Right forelimb (tissue), 1 donor: ENCODE measurements at regions not wholly inside any gene's neighbourhood (a gene's known extent, or its start where the extent isn't known, plus 50 kb on each side); places are given as distances from the start of the nearest gene placed in this dataset.
A peak's percentile ranks its signal among the peaks of the same experiment; 100 is the strongest.
"Not testable (repeated sequence)": the region's sequence is repeated elsewhere in the genome, so short reads cannot be mapped to it uniquely, and the experiment has no call there.

ENCODE experiments used
- DNase-seq: peaks from one replicate; pipeline ENCODE4 v3.0.0-alpha.2; 2018

DNA sequence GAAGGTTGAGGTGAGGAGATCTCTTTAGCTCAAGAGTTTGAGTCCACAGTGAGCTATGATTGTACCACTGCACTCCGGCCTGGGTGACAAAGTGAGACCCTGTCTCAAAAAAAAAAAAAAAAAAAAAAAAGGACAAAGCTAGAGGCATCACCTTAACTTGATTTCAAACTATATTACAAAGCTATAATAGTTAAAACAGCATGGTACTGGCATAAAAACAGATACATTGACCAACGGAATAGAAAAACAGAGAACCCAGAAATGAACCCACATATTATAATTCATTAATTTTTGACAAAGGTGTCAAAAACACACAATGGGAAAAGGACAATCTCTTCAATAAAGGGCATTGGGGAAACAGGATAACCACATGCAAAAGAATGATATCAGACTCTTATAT, 50.8 kb upstream of the MBOAT1 start:
- no peak for DNase-seq

DNA sequence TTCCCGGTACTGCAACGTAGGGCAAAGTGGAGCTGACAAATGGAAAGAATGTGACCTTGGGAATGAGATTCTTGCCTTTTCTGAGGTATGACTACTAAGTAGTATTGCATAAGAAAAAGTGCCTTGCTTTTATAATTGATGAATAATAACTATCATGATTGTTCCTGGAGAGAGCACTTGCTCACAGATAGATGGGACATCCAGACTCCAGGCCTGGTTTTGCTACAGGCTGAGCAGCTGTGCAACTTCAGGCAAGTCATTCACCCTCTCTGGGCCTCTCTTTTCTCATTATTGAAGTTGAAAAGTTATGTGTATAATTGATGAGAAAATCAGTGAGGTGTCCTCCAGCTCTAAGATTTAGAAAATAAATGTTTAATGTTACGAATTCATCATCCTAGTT, 53.6 kb upstream of the MBOAT1 start:
- DNase-seq: no peak

DNA sequence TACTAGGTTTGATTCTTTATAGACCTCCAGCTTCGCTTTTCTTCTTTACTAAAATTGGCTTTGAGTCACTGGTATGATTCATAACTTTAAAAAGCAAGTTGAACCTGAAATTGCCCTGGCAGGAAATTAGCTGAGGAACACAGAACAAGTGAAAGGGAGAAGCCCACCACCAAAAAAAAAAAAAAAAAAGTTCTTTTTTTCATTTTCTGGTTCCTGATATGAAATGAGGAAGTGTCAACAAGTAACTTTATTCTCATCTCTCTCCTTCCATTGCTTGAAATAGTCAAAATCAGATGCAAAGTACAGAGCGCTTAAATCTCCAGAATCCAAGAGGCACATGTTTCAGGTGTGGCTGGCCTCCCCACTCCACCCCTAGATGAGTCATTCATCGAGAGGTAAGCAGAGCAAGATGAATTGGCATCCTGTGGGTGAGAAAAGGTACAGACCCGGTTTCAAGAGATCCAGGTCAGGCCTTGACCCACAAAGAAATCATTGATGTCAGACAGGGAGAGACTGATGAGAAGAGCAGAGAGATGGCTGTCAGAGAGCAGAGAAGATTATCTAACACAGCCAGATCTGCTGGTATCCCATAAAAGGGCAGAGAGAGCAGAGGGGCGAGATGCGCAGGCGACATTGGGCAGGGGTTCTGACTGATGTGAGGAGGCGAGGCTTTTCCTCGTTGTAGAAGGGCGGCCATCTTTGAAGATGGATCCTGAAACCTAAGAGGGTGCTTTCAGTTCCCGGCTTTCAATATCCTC, 54.8 kb upstream of the MBOAT1 start:
- no peak for DNase-seq

DNA sequence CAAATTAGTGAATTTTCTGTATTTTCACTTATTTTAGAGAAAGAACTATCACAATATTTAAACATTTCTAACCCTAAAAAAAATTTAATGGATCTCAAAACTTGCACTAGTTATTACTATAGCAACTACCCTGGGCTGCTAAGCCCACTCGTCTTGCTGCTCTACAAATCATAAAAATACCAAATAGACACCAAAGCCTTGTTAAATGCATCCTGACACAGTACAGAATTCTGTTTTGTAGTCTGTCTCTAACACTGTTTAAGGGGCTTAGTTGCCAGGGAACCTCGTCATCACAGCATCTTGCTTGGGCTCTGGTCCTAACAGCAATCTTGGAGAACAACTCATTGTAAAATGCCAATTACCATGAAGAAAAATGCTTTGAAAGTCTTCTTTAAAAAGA, 56.9 kb upstream of the MBOAT1 start:
- no peak for DNase-seq

DNA sequence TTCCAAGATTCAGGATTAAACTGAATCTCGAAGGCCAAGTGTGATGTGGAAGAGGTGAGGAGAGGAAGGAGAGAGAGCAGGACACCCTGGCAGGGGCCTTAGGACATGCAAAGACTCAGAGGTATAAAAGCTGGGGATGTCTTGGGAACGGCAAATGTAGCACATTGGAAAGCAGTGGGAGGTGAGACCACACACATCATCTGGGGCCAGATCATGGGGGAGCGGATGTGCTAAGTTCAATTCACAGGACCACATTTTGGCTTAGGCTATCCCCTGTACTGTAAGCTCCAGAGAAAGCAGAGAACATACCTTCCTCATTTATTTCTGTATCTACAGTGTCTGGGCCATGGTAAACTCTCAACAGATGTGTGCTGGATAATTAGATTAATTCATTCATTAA, 59.5 kb upstream of the MBOAT1 start:
- DNase-seq: no peak

DNA sequence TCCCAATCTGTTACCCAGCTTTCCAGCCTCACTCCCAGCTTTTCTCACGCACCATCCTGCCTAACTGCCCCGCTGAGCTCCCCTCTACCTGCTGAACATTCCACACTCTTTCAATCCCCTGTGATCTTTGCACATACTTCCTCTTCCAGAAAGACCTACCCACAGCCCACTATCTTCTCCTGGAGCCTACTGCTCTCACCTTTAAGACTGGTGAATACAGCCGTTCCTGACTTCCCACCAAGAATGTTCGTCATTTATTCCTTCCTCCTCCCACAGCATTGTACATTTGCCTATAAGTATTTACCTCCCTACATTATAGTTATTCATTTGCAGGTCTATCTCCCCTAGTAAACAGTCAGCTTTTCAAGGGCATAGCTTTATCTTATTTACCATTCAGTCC, 61.9 kb upstream of the MBOAT1 start:
- DNase-seq: no peak

DNA sequence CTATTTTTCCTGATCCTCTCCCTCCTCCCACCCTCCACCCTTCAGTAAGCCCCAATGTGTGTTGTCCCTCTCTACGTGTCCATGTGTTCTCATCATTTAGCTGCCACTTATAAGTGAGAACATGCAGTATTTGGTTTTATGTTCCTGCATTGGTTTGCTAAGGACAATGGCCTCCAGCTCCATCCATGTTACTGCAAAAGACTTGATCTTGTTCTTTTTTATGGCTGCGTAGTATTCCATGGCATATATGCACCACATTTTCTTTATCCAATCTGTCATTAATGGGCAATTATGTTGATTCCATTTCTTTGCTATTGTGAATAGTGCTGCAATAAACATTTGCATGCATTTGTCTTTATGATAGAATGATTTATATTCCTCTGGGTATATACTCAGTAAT, 63.6 kb upstream of the MBOAT1 start:
- DNase-seq: not testable (repeated sequence)

DNA sequence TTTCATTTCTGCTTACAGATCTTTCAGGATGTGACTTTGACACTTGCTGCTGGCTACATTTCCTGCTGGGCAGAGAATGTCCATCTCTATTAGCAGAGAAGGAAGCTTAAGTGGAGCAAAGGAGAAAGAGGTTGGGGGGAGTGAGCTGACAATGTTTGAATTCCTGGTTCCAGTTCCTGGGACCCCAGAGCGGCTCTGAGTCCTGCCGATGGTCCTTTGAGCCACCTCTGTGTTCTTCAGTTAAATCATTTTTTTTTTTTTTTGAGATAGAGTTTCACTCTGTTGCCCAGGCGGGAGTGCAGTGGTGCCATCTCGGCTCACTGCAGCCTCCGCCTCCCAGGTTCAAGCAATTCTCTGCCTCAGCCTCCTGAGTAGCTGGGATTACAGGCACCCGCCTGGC, 65.5 kb upstream of the MBOAT1 start:
- DNase-seq: not testable (repeated sequence)

DNA sequence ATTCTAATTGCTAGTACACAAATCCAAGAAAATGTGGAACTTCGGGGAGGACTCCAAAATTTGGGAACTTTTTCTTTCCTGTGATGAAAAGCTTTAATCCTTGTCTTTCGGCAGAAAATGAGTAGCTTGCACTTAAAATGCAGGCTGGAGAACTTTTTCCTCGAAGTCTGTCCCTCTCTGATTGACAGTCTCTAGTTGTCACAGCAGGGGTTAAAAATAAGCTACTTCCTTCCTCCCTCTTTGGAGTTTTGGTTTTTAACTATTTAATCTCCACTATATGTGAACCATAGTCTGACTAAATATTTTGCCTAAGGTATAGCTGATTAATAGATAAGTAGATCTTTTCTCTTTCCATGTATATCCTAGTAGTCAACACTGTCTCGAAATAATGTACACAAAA, 66.8 kb upstream of the MBOAT1 start:
- no peak for DNase-seq

DNA sequence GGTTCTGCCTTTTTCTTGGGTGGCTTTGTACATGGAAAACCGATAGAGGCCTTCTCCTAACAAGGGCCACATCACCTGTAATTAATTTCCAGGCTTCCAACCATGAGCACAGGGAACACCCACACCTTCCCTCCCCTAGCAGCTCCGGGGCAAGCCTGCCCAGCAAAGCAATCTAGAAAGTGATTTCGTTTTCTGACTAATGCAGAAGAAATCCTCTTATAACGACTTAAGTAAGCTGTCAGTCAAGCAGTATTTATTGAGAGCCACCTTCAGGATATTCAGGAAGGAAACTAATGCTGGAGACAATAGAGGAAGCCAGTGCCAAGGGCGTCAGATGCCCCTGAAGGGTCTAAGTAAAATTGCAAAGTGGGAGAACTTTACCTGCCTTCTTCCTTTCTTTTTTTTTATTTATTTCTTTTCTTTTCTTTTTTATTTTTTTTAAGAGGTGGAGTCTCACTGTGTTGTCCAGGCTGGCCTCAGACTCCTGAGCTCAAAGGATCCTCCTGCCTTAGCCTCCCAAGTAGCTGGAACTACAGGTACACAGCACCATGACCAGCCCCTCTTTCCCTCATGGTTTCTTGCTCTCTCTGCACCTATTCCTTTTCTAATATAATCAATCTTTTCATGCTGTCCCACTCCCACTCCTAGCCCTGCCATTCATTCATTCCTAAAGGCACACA, 67.5 kb upstream of the MBOAT1 start:
- no peak for DNase-seq

DNA sequence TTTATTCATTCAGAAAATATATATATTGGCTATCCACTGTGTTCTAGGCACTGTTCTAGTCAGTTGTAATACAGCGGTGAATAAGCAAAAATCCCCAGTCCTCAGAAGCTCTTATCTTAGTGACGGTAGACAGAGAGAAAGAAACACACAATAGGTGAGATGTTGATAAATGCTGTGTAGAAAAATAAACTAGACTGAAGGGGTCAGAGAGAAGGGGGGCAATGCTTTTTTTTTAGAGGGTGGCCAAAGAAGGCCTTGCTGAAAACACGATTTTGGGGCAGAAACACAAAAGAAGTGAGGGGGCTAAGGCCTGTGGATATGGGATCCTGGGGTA, 68.0 kb upstream of the MBOAT1 start:
- DNase-seq: no peak

DNA sequence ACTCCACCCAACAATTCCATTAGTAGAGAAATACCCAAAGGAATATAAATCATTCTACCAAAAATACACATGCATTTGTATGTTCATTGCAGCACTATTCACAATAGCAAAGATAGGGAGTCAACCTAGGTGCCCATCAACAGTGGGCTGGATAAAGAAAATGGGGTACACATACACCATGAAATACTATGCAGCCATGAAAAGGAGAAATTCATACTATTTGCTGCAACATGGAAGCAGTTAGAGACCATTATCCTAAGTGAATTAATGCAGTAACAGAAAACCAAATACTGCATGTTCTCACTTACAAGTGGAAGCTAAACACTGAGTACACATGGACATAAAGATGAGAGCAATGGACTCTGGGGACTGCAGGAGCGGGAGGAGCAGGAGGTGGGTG, 72.4 kb upstream of the MBOAT1 start:
- no peak for DNase-seq

DNA sequence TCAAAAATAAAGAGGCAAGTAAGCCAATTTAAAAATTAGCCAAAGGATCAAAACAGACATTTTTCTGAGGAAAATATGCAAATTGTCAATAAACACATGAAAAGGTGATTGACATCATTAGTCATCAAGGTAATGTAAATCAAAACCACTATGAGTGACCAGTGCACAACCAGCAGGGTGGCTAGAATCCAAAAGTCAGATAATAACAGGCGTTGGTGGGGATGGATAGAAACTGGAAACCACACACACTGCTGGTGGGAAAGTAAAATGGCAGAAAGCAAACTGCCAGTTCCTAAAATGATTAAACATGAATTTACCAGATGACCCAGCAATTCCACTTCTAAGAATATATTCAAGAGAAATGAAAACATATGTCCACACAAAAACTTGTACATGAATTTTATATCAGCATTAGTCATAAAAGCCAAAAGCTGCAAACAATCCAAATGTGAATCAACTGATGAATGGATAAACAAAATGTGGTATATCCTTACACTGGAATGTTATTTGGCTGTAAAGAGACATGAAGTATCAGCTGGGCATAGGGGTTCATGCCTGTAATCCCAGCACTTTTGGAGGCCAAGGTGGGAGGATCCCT, 74.8 kb upstream of the MBOAT1 start:
- no peak for DNase-seq

DNA sequence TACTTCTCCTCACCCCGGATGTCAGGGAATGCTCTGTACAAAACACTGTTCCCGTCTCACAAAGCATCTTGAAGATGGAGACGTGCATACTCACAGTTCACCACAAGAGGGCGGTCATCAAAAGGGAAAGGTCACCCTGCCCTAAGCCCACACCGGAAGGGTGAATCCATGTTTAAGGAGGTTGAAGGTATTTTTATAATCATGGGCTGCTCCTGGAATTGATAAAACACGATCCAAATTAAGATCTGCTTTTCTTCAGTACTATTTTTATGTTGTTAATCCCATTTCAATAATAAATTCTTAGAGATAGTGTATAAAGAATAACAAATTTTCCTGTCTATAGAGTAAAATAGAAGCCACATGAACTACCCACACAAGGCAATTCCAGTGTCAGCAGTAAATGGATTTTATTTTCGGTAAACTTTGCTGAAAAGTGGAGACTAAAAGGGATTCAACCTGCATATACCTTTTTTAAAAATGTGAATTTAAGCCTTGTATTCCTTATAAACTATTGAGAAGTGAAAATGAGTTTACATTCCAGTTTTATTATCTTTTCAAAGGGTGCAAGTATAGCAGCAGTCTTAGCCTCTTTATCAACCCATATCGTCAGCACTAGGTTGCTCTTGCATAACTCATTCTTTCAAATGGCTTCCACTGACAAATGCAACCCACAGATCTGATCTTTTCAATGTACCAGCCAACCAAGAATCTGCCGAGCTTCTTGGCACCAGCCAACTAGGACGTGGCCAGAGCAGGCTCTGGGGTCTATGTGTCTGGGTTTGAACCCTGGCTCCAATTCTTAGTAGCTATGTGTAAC, 79.7 kb upstream of the MBOAT1 start:
- peak; percentile 78 for DNase-seq

DNA sequence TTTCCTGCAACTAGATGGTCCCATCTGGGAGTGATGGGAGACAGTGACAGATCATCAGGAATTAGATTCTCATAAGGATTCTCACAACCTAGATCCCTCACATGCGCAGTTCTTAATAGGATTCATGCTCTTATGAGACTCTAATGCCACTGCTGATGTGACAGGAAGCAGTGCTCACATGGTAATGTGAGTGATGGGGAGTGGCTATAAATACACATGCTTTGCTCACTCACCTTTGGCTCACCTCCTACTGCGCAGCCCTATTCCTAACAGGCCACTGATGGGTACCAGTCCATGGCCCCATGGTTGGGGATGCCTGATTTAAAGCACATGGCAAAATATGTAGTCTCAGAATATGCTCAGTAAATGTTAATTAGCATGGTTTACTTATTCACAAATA, 80.6 kb upstream of the MBOAT1 start:
- DNase-seq: no peak

DNA sequence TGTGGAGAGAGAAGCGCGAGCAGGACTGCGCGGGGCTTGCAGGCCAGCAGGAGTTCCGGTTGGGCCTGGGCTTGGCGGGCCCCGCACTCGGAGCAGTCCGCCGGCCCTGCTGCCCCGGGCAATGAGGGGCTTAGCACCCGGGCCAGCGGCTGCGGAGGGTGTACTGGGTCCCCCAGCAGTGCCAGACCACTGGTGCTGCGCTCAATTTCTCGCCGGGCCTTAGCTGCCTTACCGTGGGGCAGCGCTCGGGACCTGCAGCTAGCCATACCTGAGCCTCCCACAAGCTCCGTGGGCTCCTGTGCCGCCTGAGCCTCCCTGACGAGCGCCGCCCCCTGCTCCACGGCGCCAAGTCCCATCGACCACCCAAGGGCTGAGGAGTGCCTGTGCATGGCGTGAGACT, 89.0 kb upstream of the MBOAT1 start:
- no peak for DNase-seq

DNA sequence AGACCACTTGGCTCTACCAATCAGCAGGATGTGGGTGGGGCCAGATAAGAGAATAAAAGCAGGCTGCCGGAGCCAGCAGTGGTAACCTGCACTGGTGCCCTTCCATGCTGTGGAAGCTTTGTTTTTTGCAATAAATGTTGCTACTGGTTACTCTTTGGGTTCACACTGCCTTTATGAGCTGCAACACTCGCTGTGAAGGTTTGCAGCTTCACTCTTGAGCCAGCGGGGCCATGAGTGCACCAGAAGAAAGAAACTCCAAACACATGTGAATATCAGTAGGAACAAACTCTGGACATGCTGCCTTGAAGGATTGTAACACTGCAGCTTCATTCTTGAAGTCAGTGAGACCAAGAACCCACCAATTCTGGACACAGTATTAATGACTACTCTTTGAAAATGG, 89.9 kb upstream of the MBOAT1 start:
- no peak for DNase-seq

DNA sequence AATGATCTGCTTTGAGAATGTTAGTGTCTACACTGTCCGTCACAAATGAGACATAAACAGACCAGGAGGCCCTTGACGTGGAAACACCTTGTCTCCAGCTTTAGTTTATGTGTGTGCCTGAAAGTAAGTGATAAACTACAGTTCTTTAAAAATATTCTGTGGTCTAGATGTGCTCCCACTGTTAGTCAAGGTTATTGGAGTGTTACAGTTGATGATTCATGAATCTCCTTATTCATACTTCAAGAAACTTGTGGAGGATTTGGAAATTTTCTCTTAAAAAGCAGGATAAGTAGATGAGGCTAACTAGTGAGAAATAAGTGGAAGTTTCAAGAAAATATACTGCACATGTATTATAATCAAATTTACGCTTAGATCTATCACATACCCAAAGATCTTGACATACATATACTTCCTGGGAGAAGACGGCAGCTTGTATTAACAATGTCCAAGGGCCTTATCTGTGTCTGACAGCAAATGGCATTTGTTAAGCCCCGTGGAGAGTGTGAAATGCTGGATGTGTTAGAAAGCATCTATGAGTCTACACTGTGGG, 90.5 kb upstream of the MBOAT1 start:
- no peak for DNase-seq

DNA sequence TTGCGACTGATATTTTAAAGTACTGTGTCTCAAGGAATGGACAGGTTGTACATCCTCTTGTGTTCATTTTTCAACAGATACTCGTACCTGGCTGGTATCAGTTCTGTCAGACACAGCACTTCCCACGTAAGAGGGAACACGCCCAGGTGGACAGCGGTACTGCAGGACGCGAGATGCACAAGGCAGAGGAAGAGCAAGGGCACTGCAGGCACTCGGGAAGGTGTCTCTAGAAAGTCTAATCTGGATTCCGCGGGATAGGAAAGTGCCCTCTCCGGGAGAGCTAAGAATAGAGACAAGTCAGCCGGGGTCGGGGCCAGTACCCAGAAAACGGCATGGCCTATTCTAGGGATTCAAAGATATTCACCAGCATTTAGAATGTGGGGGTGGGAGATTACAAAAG, 94.2 kb upstream of the MBOAT1 start:
- DNase-seq: no peak

DNA sequence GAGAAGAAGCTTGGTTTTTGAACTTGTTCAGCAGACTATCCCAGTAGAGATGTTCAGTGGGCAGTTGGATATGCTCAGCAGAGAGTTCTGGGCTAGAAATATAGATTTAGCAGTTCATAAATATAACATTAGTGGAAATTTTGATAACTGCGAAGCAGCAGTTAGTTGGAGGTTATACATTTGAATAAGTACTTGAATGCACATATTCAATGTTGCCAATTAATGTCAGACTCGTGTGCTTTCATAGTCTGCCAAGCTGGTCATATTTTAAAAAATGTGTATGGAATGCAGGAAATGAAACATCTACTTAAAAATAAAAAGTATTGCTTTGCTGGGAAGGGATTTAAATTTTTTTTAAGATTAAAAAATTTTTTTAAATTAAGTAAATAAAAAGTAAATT, 92.5 kb upstream of the E2F3 start:
- no peak for DNase-seq

DNA sequence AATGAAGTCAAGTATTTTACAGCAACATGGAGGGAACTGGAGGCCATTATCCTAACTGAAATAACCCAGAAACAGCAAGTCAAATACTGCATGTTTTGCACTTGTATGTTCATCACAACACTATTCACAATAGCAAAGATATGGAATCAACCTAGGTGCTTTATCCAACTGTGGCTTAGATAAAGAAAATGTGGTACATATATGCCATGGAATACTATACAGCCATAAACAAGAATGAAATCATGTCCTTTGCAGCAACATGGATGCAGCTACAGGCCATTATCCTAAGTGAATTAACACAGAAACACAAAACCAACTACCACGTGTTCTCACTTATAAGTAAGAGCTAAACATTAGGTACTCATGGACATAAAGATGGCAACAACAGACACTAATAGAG, 91.5 kb upstream of the E2F3 start:
- no peak for DNase-seq

DNA sequence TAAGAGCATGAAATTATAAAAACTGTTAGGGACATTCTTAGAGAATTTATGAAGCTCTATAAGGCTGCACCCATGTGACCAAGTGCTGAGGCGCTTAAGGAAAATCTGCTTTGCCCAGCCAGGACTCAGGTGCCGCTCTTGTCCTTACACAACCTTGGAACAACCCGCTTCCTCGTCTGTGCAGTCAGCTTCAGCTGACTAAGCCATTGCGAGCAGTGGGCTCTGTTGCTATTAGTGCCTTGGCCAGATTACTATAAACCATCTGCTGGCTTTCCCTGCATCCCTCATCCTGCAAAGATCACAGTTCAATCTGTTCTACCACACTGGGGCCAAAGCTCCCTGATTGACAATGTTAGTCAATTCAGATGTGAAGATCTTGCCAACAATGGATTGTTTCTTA, 89.1 kb upstream of the E2F3 start:
- DNase-seq: no peak

DNA sequence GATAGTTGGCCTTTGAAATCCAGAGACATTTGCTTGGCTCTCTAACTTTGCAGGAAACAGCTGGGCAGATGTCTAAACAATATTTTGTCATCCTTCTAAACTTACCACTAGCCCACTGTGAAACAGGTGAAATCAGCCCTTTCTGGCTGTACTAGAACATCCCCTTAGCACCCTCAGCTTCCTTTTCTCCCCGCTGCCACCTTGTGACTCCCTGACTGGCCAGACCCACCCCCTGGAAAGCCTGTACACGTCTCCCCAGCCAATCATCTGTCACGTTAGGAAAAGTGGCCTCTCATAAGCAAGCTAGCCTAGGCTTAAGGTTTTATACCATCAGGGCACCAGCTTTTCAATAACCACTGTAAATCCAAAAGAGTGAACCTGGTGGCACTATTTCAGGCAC, 88.6 kb upstream of the E2F3 start:
- DNase-seq: no peak
